Nephron progenitor cell (in vitro differentiated cells): ENCODE measurements at regions not wholly inside any gene's neighbourhood (a gene's known extent, or its start where the extent isn't known, plus 50 kb on each side); places are given as distances from the start of the nearest gene placed in this dataset.

Experiments used
- DNase-seq: peaks from one replicate; pipeline ENCODE4 v3.0.0; 2021
- H3K27ac Mint-ChIP-seq: 2 replicates; pipeline ENCODE4 v1.8.0; 2021; ENCODE audit warnings: mild to moderate bottlenecking, moderate library complexity, mixed read lengths
- H3K27me3 Mint-ChIP-seq: 2 replicates; pipeline ENCODE4 v1.8.0; 2021; ENCODE audit warnings: mild to moderate bottlenecking, low read depth, mixed read lengths; ENCODE audit not compliant: poor library complexity
- H3K36me3 Mint-ChIP-seq: 2 replicates; pipeline ENCODE4 v1.8.0; 2021; ENCODE audit warnings: low read depth, mixed read lengths
- H3K4me1 Mint-ChIP-seq: 2 replicates; pipeline ENCODE4 v1.8.0; 2021; ENCODE audit warnings: mixed read lengths
- H3K4me3 Mint-ChIP-seq: 2 replicates; pipeline ENCODE4 v1.8.0; 2021; ENCODE audit warnings: mild to moderate bottlenecking, moderate library complexity, mixed read lengths
- H3K9me3 Mint-ChIP-seq: 2 replicates; pipeline ENCODE4 v1.8.0; 2021; ENCODE audit warnings: mild to moderate bottlenecking, moderate library complexity, mixed read lengths
- CTCF ChIP-seq: fragments of 200-600 bp; sonication (generic); IDR thresholded peaks from 2 replicates; pipeline ENCODE4 v1.5.0; 2021; ENCODE audit warnings: antibody characterized with exemption

GRCh38 chr19:5392486-5392885 lies 51.9 kb upstream of the PTPRS start:
- H3K4me1 Mint-ChIP-seq = peaks cover 46% of the 10 kb centered on the region
- no peak overlapping the region for H3K27ac Mint-ChIP-seq

GRCh38 chr19:5393088-5393487 lies 52.5 kb upstream of the PTPRS start:
- H3K27me3 Mint-ChIP-seq = peaks cover 37% of the 10 kb centered on the region
- H3K27ac Mint-ChIP-seq = peak overlapping the region; percentile 47
- peak overlapping the region; percentile 8 for H3K4me3 Mint-ChIP-seq
- DNase-seq = no peak
- peaks cover 8% of the 10 kb centered on the region for H3K9me3 Mint-ChIP-seq
- H3K4me1 Mint-ChIP-seq = peaks cover 52% of the 10 kb centered on the region
- TF ChIP-seq CTCF = no peak
- H3K36me3 Mint-ChIP-seq = no peaks in the 10 kb centered on the region

More at GRCh38 chr19:5392486-5392885, 51.9 kb upstream of the PTPRS start:
- no peak for DNase-seq
- H3K27me3 Mint-ChIP-seq = peaks cover 35% of the 10 kb centered on the region
- H3K36me3 Mint-ChIP-seq = no peaks in the 10 kb centered on the region
- no peak overlapping the region for H3K4me3 Mint-ChIP-seq
- TF ChIP-seq CTCF = no peak
- H3K9me3 Mint-ChIP-seq = peaks cover 11% of the 10 kb centered on the region

GRCh38 chr19:5394551-5395505 lies 54.2 kb upstream of the PTPRS start:
- Mint-ChIP-seq H3K9me3 (no peaks in the 10 kb centered on the region), H3K36me3 (no peaks in the 10 kb centered on the region), H3K4me3 (no peak overlapping the region), H3K27me3 (peaks cover 45% of the 10 kb centered on the region), H3K4me1 (peaks cover 54% of the 10 kb centered on the region), H3K27ac (no peak overlapping the region)
- peak; percentile 58 for DNase-seq
- TF ChIP-seq CTCF = no peak

- Mint-ChIP-seq H3K36me3 (no peaks in the 10 kb centered on the region), H3K27me3 (peaks cover 41% of the 10 kb centered on the region), H3K4me1 (peaks cover 54% of the 10 kb centered on the region), H3K9me3 (no peaks in the 10 kb centered on the region), H3K27ac (no peak overlapping the region), H3K4me3 (peak overlapping the region; percentile 77)
- no peak for TF ChIP-seq CTCF
- DNase-seq = no peak
Measured at GRCh38 chr19:5395556-5395955, 54.9 kb upstream of the PTPRS start.

GRCh38 chr19:5396096-5396939 lies 55.7 kb upstream of the PTPRS start:
- TF ChIP-seq CTCF = no peak
- H3K9me3 Mint-ChIP-seq = no peaks in the 10 kb centered on the region
- peaks cover 54% of the 10 kb centered on the region for H3K4me1 Mint-ChIP-seq
- H3K27me3 Mint-ChIP-seq = peaks cover 48% of the 10 kb centered on the region
- peak overlapping the region; percentile 77 for H3K4me3 Mint-ChIP-seq
- DNase-seq = peak; percentile 26
- peak overlapping the region; percentile 73 for H3K27ac Mint-ChIP-seq
- no peaks in the 10 kb centered on the region for H3K36me3 Mint-ChIP-seq
